Neural progenitor cell (in vitro differentiated cells): ENCODE measurements at regions not wholly inside any gene's neighbourhood (a gene's known extent, or its start where the extent isn't known, plus 50 kb on each side); places are given as distances from the start of the nearest gene placed in this dataset.
A peak's percentile ranks its signal among the peaks of the same experiment; 100 is the strongest.
"Not testable (repeated sequence)": the region's sequence is repeated elsewhere in the genome, so short reads cannot be mapped to it uniquely, and the experiment has no call there.

Experiments used
- DNase-seq: peaks from one replicate; pipeline ENCODE4 v3.0.0-alpha.2; 2016; ENCODE audit warnings: low spot score
- H2AFZ ChIP-seq: fragments of 200-600 bp; sonication (generic); replicated peaks from 2 replicates; pipeline ENCODE4 v1.6.1; 2016; ENCODE audit warnings: antibody characterized with exemption
- H3F3A ChIP-seq: fragments of 200-600 bp; sonication (generic); 2 replicates; pipeline ENCODE4 v1.6.1; 2016; ENCODE audit warnings: antibody characterized with exemption, low read depth
- H3K27ac ChIP-seq: fragments of 200-600 bp; sonication (generic); 2 replicates; pipeline ENCODE4 v1.5.1; 2016; ENCODE audit warnings: mild to moderate bottlenecking
- H3K27me3 ChIP-seq: fragments of 200-600 bp; sonication (generic); 2 replicates; pipeline ENCODE4 v1.6.1; 2016; ENCODE audit warnings: mild to moderate bottlenecking, moderate library complexity
- H3K36me3 ChIP-seq: fragments of 200-600 bp; sonication (generic); 2 replicates; pipeline ENCODE4 v1.5.1; 2016
- H3K4me1 ChIP-seq: fragments of 200-600 bp; sonication (generic); 2 replicates; pipeline ENCODE4 v1.6.1; 2016; ENCODE audit warnings: mixed run types
- H3K4me2 ChIP-seq: fragments of 200-600 bp; sonication (generic); 2 replicates; pipeline ENCODE4 v1.6.1; 2016
- H3K4me3 ChIP-seq: fragments of 200-600 bp; sonication (generic); 2 replicates; pipeline ENCODE4 v1.5.1; 2016
- H3K79me2 ChIP-seq: fragments of 200-600 bp; sonication (generic); 2 replicates; pipeline ENCODE4 v1.6.1; 2016; ENCODE audit warnings: low read depth
- H3K9ac ChIP-seq: fragments of 200-600 bp; sonication (generic); 2 replicates; pipeline ENCODE4 v1.6.1; 2016
- H3K9me3 ChIP-seq: fragments of 200-600 bp; sonication (generic); 2 replicates; pipeline ENCODE4 v1.5.1; 2016; ENCODE audit warnings: low read depth
- H4K20me1 ChIP-seq: fragments of 200-600 bp; sonication (generic); 2 replicates; pipeline ENCODE4 v1.6.1; 2016; ENCODE audit warnings: low read depth
- H3K27ac Mint-ChIP-seq: 3 replicates; pipeline ENCODE4 v1.8.0; 2021; ENCODE audit warnings: mixed read lengths
- H3K27me3 Mint-ChIP-seq: 2 replicates; pipeline ENCODE4 v1.8.0; 2022; ENCODE audit warnings: low read depth, mild to moderate bottlenecking, inconsistent platforms, moderate library complexity, mixed read lengths; ENCODE audit not compliant: insufficient read depth
- H3K36me3 Mint-ChIP-seq: 3 replicates; pipeline ENCODE4 v1.8.0; 2021; ENCODE audit warnings: mixed read lengths
- H3K4me1 Mint-ChIP-seq: 3 replicates; pipeline ENCODE4 v1.8.0; 2021; ENCODE audit warnings: mixed read lengths
- H3K4me3 Mint-ChIP-seq: 3 replicates; pipeline ENCODE4 v1.8.0; 2021; ENCODE audit warnings: mild to moderate bottlenecking, moderate library complexity, mixed read lengths
- H3K9me3 Mint-ChIP-seq: 3 replicates; pipeline ENCODE4 v1.8.0; 2020; ENCODE audit warnings: mixed read lengths
- CTCF ChIP-seq: fragments of 200-600 bp; sonication (generic); IDR thresholded peaks from 2 replicates; pipeline ENCODE4 v1.5.1; 2017; ENCODE audit warnings: antibody characterized with exemption, mild to moderate bottlenecking
- EZH2 ChIP-seq: fragments of 200-600 bp; sonication (generic); IDR thresholded peaks from 2 replicates; pipeline ENCODE4 v1.6.1; 2017; ENCODE audit warnings: antibody characterized with exemption, mild to moderate bottlenecking, moderate library complexity
- EZH2phosphoT487 ChIP-seq: fragments of 200-600 bp; sonication (generic); IDR thresholded peaks from 2 replicates; pipeline ENCODE4 v1.6.1; 2017; ENCODE audit warnings: antibody characterized with exemption

- Mint-ChIP-seq H3K27ac (peak overlapping the region; percentile 54), H3K36me3 (no peaks in the 10 kb centered on the region), H3K9me3 (no peaks in the 10 kb centered on the region), H3K4me3 (no peak overlapping the region), H3K27me3 (no peaks in the 10 kb centered on the region), H3K4me1 (peaks cover 13% of the 10 kb centered on the region)
- Histone ChIP-seq H3K36me3 (no peaks in the 10 kb centered on the region), H3K4me3 (no peak overlapping the region), H3K27ac (peak overlapping the region; percentile 51), H3K9ac (no peak overlapping the region), H3K9me3 (no peaks in the 10 kb centered on the region), H4K20me1 (no peaks in the 10 kb centered on the region), H3K4me2 (no peak overlapping the region), H3K79me2 (no peaks in the 10 kb centered on the region), H2AFZ (no peak overlapping the region), H3K4me1 (peaks cover 11% of the 10 kb centered on the region), H3F3A (peaks cover 14% of the 10 kb centered on the region), H3K27me3 (no peaks in the 10 kb centered on the region)
- peak; percentile 57 for TF ChIP-seq EZH2phosphoT487
- TF ChIP-seq CTCF: no peak
- no peak for TF ChIP-seq EZH2
- peak; percentile 75 for DNase-seq
Observed at GRCh38 chrX:88940904-88941303, 193.9 kb downstream of the CPXCR1 start.

GRCh38 chrX:88944661-88945060, 197.6 kb downstream of the CPXCR1 start:
- Histone ChIP-seq H2AFZ (no peak overlapping the region), H3K27me3 (no peaks in the 10 kb centered on the region), H3K27ac (no peak overlapping the region), H3K4me3 (no peak overlapping the region), H3K4me2 (no peak overlapping the region), H3K9me3 (no peaks in the 10 kb centered on the region), H3F3A (peaks cover 14% of the 10 kb centered on the region), H3K9ac (no peak overlapping the region), H3K79me2 (no peaks in the 10 kb centered on the region), H3K4me1 (peaks cover 14% of the 10 kb centered on the region), H3K36me3 (no peaks in the 10 kb centered on the region), H4K20me1 (no peaks in the 10 kb centered on the region)
- Mint-ChIP-seq H3K36me3 (no peaks in the 10 kb centered on the region), H3K27ac (no peak overlapping the region), H3K9me3 (no peaks in the 10 kb centered on the region), H3K4me1 (peaks cover 16% of the 10 kb centered on the region), H3K4me3 (no peak overlapping the region), H3K27me3 (no peaks in the 10 kb centered on the region)
- no peak for DNase-seq
- TF ChIP-seq EZH2phosphoT487 (no peak), CTCF (no peak), EZH2 (no peak)

- not testable (repeated sequence) for H3K36me3 Mint-ChIP-seq, H3K36me3 ChIP-seq, H4K20me1 ChIP-seq, H3K9me3 ChIP-seq, H3K4me2 ChIP-seq, H3K79me2 ChIP-seq, H3F3A ChIP-seq, H3K4me1 ChIP-seq, H3K27me3 ChIP-seq, H3K4me3 Mint-ChIP-seq, H3K9ac ChIP-seq, H3K4me3 ChIP-seq, H3K27me3 Mint-ChIP-seq, H3K27ac Mint-ChIP-seq, DNase-seq, H3K27ac ChIP-seq, H3K4me1 Mint-ChIP-seq, H2AFZ ChIP-seq
- peaks cover 34% of the 10 kb centered on the region for H3K9me3 Mint-ChIP-seq
Observed at GRCh38 chrX:88956059-88956458, 209.0 kb downstream of the CPXCR1 start.

GRCh38 chrX:88977835-88978234, 230.8 kb downstream of the CPXCR1 start:
- TF ChIP-seq CTCF (no peak), EZH2 (no peak), EZH2phosphoT487 (no peak)
- Histone ChIP-seq H3K36me3 (no peaks in the 10 kb centered on the region), H3K4me1 (peaks cover 4% of the 10 kb centered on the region), H3K4me3 (no peak overlapping the region), H3F3A (peaks cover 21% of the 10 kb centered on the region), H3K9ac (no peak overlapping the region), H2AFZ (no peak overlapping the region), H3K4me2 (no peak overlapping the region), H3K27ac (no peak overlapping the region), H3K9me3 (no peaks in the 10 kb centered on the region), H4K20me1 (no peaks in the 10 kb centered on the region), H3K27me3 (no peaks in the 10 kb centered on the region), H3K79me2 (no peaks in the 10 kb centered on the region)
- Mint-ChIP-seq H3K4me3 (no peak overlapping the region), H3K27me3 (no peaks in the 10 kb centered on the region), H3K36me3 (no peaks in the 10 kb centered on the region), H3K4me1 (no peaks in the 10 kb centered on the region), H3K27ac (no peak overlapping the region), H3K9me3 (no peaks in the 10 kb centered on the region)
- DNase-seq: no peak
